SK-N-SH (cell line): ENCODE measurements at regions not wholly inside any gene's neighbourhood (a gene's known extent, or its start where the extent isn't known, plus 50 kb on each side); places are given as distances from the start of the nearest gene placed in this dataset.

ENCODE experiments used
- CTCF ChIP-seq: fragments of 200-600 bp; sonication (generic); IDR thresholded peaks from 2 replicates; pipeline ENCODE4 v1.6.1; 2017; ENCODE audit warnings: antibody characterized with exemption, mild to moderate bottlenecking, moderate library complexity
- EZH2phosphoT487 ChIP-seq: fragments of 200-600 bp; sonication (generic); IDR thresholded peaks from 2 replicates; pipeline ENCODE4 v1.6.1; 2017; ENCODE audit warnings: low read depth, mixed run types, mild to moderate bottlenecking, antibody characterized with exemption, moderate library complexity, borderline replicate concordance
- MAX ChIP-seq: IDR thresholded peaks from 2 replicates; pipeline ENCODE4 v1.4.0; 2012; ENCODE audit warnings: low read depth
- NFIC ChIP-seq: IDR thresholded peaks from 2 replicates; pipeline ENCODE4 v1.4.0; 2012; ENCODE audit warnings: borderline replicate concordance
- POLR2AphosphoS5 ChIP-seq: IDR thresholded peaks from 2 replicates; pipeline ENCODE4 v1.6.1; 2012; ENCODE audit warnings: low read depth, low read length
- REST ChIP-seq: IDR thresholded peaks from 2 replicates; pipeline ENCODE4 v1.6.1; 2012; ENCODE audit warnings: mild to moderate bottlenecking, low read depth, low read length, moderate library complexity
- RXRA ChIP-seq: IDR thresholded peaks from 2 replicates; pipeline ENCODE4 v1.4.0; 2012; ENCODE audit warnings: low read depth, mild to moderate bottlenecking, borderline replicate concordance
- SIN3A ChIP-seq: IDR thresholded peaks from 2 replicates; pipeline ENCODE4 v1.6.1; 2012; ENCODE audit warnings: low read depth, mild to moderate bottlenecking, low read length, moderate library complexity, borderline replicate concordance
- TCF12 ChIP-seq: IDR thresholded peaks from 2 replicates; pipeline ENCODE4 v1.4.0; 2012
- TEAD4 ChIP-seq: IDR thresholded peaks from 2 replicates; pipeline ENCODE4 v1.4.0; 2012; ENCODE audit warnings: mild to moderate bottlenecking, borderline replicate concordance; ENCODE audit not compliant: insufficient read depth
- YY1 ChIP-seq: IDR thresholded peaks from 2 replicates; pipeline ENCODE4 v1.4.0; 2012; ENCODE audit warnings: low read depth, mild to moderate bottlenecking
- ZBTB33 ChIP-seq: IDR thresholded peaks from 2 replicates; pipeline ENCODE4 v1.4.0; 2012; ENCODE audit warnings: low read depth, borderline replicate concordance

GRCh38 chr4:138796761-138797160, 218.8 kb upstream of the NOCT start:
- TF ChIP-seq POLR2AphosphoS5: no peak
- TF ChIP-seq YY1: no peak
- TF ChIP-seq CTCF: no peak
- no peak for TF ChIP-seq TEAD4
- no peak for TF ChIP-seq SIN3A
- TF ChIP-seq RXRA: no peak
- no peak for TF ChIP-seq MAX
- TF ChIP-seq REST: no peak
- TF ChIP-seq NFIC: no peak
- no peak for TF ChIP-seq EZH2phosphoT487
- no peak for TF ChIP-seq TCF12
- TF ChIP-seq ZBTB33: no peak
